GM23338 (cell line): ENCODE measurements at regions not wholly inside any gene's neighbourhood (a gene's known extent, or its start where the extent isn't known, plus 50 kb on each side); places are given as distances from the start of the nearest gene placed in this dataset.

ENCODE experiments used
- ATAC-seq: fragments of 200-7000 bp; cut with Tn5 transposase; 3 replicates; pipeline ENCODE4 v1.9.1; 2020
- DNase-seq: peaks from one replicate; pipeline ENCODE4 v3.0.0-alpha.2; 2015; ENCODE audit warnings: low spot score
- H2AFZ ChIP-seq: fragments of 200-600 bp; sonication (generic); 2 replicates; pipeline ENCODE4 v1.8.0; 2016; ENCODE audit warnings: antibody characterized with exemption, mild to moderate bottlenecking, moderate library complexity
- H3F3A ChIP-seq: fragments of 200-600 bp; sonication (generic); replicated peaks from 2 replicates; pipeline ENCODE4 v1.8.0; 2017; ENCODE audit warnings: antibody characterized with exemption, mixed run types, low read depth
- H3K27ac ChIP-seq: fragments of 200-600 bp; sonication (generic); 2 replicates; pipeline ENCODE4 v1.6.1; 2016; ENCODE audit warnings: low read depth
- H3K27me3 ChIP-seq: fragments of 200-600 bp; sonication (generic); 2 replicates; pipeline ENCODE4 v1.8.0; 2016; ENCODE audit warnings: mild to moderate bottlenecking, mixed run types, moderate library complexity; ENCODE audit not compliant: insufficient read depth
- H3K36me3 ChIP-seq: fragments of 200-600 bp; sonication (generic); 2 replicates; pipeline ENCODE4 v1.8.0; 2016; ENCODE audit warnings: mild to moderate bottlenecking; ENCODE audit not compliant: insufficient read depth
- H3K4me1 ChIP-seq: fragments of 200-600 bp; sonication (generic); 2 replicates; pipeline ENCODE4 v1.8.0; 2016; ENCODE audit warnings: mild to moderate bottlenecking, moderate library complexity; ENCODE audit not compliant: insufficient read depth
- H3K4me2 ChIP-seq: fragments of 200-600 bp; sonication (generic); 2 replicates; pipeline ENCODE4 v1.7.1; 2017; ENCODE audit warnings: mixed run types
- H3K4me3 ChIP-seq: fragments of 200-600 bp; sonication (generic); 2 replicates; pipeline ENCODE4 v1.6.1; 2016; ENCODE audit warnings: mixed run types
- H3K79me2 ChIP-seq: fragments of 200-600 bp; sonication (generic); replicated peaks from 2 replicates; pipeline ENCODE4 v1.8.0; 2017; ENCODE audit warnings: mild to moderate bottlenecking; ENCODE audit not compliant: insufficient read depth
- H3K9me2 ChIP-seq: fragments of 200-600 bp; sonication (generic); 2 replicates; pipeline ENCODE4 v1.8.0; 2017; ENCODE audit not compliant: insufficient read depth
- H4K20me1 ChIP-seq: fragments of 200-600 bp; sonication (generic); replicated peaks from 2 replicates; pipeline ENCODE4 v1.8.0; 2017; ENCODE audit warnings: mild to moderate bottlenecking; ENCODE audit not compliant: insufficient read depth
- H3K27ac Mint-ChIP-seq: 2 replicates; pipeline ENCODE4 v1.8.0; 2020; ENCODE audit warnings: inconsistent platforms, mild to moderate bottlenecking, moderate library complexity, mixed read lengths
- H3K27me3 Mint-ChIP-seq: 3 replicates; pipeline ENCODE4 v1.8.0; 2022; ENCODE audit warnings: low read depth, mild to moderate bottlenecking, moderate library complexity, mixed read lengths, inconsistent platforms; ENCODE audit not compliant: insufficient read depth, poor library complexity
- H3K36me3 Mint-ChIP-seq: 3 replicates; pipeline ENCODE4 v1.8.0; 2021; ENCODE audit warnings: low read depth, mild to moderate bottlenecking, inconsistent platforms, moderate library complexity, mixed read lengths
- H3K4me1 Mint-ChIP-seq: 3 replicates; pipeline ENCODE4 v1.8.0; 2020; ENCODE audit warnings: mild to moderate bottlenecking, inconsistent platforms, mixed read lengths
- H3K4me3 Mint-ChIP-seq: 3 replicates; pipeline ENCODE4 v1.8.0; 2021; ENCODE audit warnings: moderate library complexity, mild to moderate bottlenecking, inconsistent platforms, mixed read lengths
- H3K9me3 Mint-ChIP-seq: 3 replicates; pipeline ENCODE4 v1.8.0; 2020; ENCODE audit warnings: moderate library complexity, mild to moderate bottlenecking, inconsistent platforms, mixed read lengths
- CTCF ChIP-seq, 2 experiments: fragments of 200-600 bp in 1 of 2; sonication (generic) in 1 of 2; conservative IDR thresholded peaks; 2 replicates each; pipeline versions ENCODE4 v1.5.1 to v1.6.1; 2016 to 2017; ENCODE audit warnings: antibody characterized with exemption in 2 of 2, low read depth in 2 of 2, mild to moderate bottlenecking in 2 of 2, moderate library complexity in 1 of 2
- EZH2 ChIP-seq: fragments of 200-600 bp; sonication (generic); IDR thresholded peaks from one replicate; pipeline ENCODE4 v1.8.0; 2017; ENCODE audit warnings: antibody characterized with exemption, mild to moderate bottlenecking, low read depth; ENCODE audit not compliant: unreplicated experiment
- EZH2phosphoT487 ChIP-seq: fragments of 200-600 bp; sonication (generic); IDR thresholded peaks from one replicate; pipeline ENCODE4 v1.8.1; 2018; ENCODE audit warnings: antibody characterized with exemption; ENCODE audit not compliant: unreplicated experiment
- JUNB ChIP-seq: IDR thresholded peaks from one replicate; pipeline ENCODE4 v1.6.1; 2016; ENCODE audit warnings: antibody characterized with exemption; ENCODE audit not compliant: unreplicated experiment
- NANOG ChIP-seq: IDR thresholded peaks from 2 replicates; pipeline ENCODE4 v1.6.1; 2016; ENCODE audit warnings: antibody characterized with exemption, borderline replicate concordance
- POLR2AphosphoS5 ChIP-seq: IDR thresholded peaks from 2 replicates; pipeline ENCODE4 v1.6.1; 2016; ENCODE audit warnings: antibody characterized with exemption, low read depth
- ZNF114 ChIP-seq: fragments of 250-450 bp; sonication (Bioruptor Pico); IDR thresholded peaks from 2 replicates; pipeline ENCODE4 v1.5.0; 2020; ENCODE audit warnings: mild to moderate bottlenecking, moderate library complexity
- ZNF331 ChIP-seq: fragments of 250-450 bp; sonication (Bioruptor Pico); IDR thresholded peaks from 2 replicates; pipeline ENCODE4 v1.5.0; 2020; ENCODE audit warnings: low read depth, mild to moderate bottlenecking, moderate library complexity
- TF ChIP-seq, protein P1 (sequence below): IDR thresholded peaks from one replicate; pipeline ENCODE4 v1.6.1; 2018; ENCODE audit warnings: antibody characterized with exemption; ENCODE audit not compliant: unreplicated experiment
- TF ChIP-seq, protein P2 (sequence below): IDR thresholded peaks from 2 replicates; pipeline ENCODE4 v1.6.1; 2016; ENCODE audit warnings: antibody characterized with exemption

- TF ChIP-seq, protein P1, sequence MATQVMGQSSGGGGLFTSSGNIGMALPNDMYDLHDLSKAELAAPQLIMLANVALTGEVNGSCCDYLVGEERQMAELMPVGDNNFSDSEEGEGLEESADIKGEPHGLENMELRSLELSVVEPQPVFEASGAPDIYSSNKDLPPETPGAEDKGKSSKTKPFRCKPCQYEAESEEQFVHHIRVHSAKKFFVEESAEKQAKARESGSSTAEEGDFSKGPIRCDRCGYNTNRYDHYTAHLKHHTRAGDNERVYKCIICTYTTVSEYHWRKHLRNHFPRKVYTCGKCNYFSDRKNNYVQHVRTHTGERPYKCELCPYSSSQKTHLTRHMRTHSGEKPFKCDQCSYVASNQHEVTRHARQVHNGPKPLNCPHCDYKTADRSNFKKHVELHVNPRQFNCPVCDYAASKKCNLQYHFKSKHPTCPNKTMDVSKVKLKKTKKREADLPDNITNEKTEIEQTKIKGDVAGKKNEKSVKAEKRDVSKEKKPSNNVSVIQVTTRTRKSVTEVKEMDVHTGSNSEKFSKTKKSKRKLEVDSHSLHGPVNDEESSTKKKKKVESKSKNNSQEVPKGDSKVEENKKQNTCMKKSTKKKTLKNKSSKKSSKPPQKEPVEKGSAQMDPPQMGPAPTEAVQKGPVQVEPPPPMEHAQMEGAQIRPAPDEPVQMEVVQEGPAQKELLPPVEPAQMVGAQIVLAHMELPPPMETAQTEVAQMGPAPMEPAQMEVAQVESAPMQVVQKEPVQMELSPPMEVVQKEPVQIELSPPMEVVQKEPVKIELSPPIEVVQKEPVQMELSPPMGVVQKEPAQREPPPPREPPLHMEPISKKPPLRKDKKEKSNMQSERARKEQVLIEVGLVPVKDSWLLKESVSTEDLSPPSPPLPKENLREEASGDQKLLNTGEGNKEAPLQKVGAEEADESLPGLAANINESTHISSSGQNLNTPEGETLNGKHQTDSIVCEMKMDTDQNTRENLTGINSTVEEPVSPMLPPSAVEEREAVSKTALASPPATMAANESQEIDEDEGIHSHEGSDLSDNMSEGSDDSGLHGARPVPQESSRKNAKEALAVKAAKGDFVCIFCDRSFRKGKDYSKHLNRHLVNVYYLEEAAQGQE: no peak
- TF ChIP-seq JUNB (no peak), CTCF (conservative IDR thresholded peaks at IDR 0.05; ENCODE audit: low read depth in 2 of 2) (no peak), POLR2AphosphoS5 (no peak)
- TF ChIP-seq, protein P2, sequence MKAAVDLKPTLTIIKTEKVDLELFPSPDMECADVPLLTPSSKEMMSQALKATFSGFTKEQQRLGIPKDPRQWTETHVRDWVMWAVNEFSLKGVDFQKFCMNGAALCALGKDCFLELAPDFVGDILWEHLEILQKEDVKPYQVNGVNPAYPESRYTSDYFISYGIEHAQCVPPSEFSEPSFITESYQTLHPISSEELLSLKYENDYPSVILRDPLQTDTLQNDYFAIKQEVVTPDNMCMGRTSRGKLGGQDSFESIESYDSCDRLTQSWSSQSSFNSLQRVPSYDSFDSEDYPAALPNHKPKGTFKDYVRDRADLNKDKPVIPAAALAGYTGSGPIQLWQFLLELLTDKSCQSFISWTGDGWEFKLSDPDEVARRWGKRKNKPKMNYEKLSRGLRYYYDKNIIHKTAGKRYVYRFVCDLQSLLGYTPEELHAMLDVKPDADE: no peak
Observed at GRCh38 chr15:46918462-46919140, 798.7 kb upstream of the SEMA6D start (continued).

- no peaks in the 10 kb centered on the region for H4K20me1 ChIP-seq
- no peak overlapping the region for H2AFZ ChIP-seq
- H3K4me1 Mint-ChIP-seq: no peaks in the 10 kb centered on the region
- H3K36me3 Mint-ChIP-seq: no peaks in the 10 kb centered on the region; the same call in 2 of the 3 replicates
- H3K9me3 Mint-ChIP-seq: peaks cover 32% of the 10 kb centered on the region
- H3K4me1 ChIP-seq: no peaks in the 10 kb centered on the region
- DNase-seq (no peak), ATAC-seq (no peak)
- no peak overlapping the region for H3K27ac Mint-ChIP-seq
- H3K4me2 ChIP-seq: no peak overlapping the region
- no peak overlapping the region for H3K4me3 Mint-ChIP-seq
- H3K27ac ChIP-seq: no peak overlapping the region
- no peak overlapping the region for H3K4me3 ChIP-seq
- H3K27me3 ChIP-seq: no peaks in the 10 kb centered on the region
- H3K36me3 ChIP-seq: no peaks in the 10 kb centered on the region
- H3K79me2 ChIP-seq: no peaks in the 10 kb centered on the region
- no peaks in the 10 kb centered on the region for H3K9me2 ChIP-seq
- peaks cover 2% of the 10 kb centered on the region for H3K27me3 Mint-ChIP-seq
- H3F3A ChIP-seq: no peaks in the 10 kb centered on the region
- TF ChIP-seq, protein P1: no peak
- TF ChIP-seq POLR2AphosphoS5 (no peak), NANOG (no peak), EZH2phosphoT487 (no peak), JUNB (no peak), CTCF (conservative IDR thresholded peaks at IDR 0.05; ENCODE audit: low read depth in 2 of 2) (no peak), ZNF114 (CRISPR knock-in tag) (no peak), ZNF331 (no peak), EZH2 (no peak)
Observed at GRCh38 chr15:46921891-46922290, 795.4 kb upstream of the SEMA6D start.
